GM19238 (cell line): ENCODE measurements at regions not wholly inside any gene's neighbourhood (a gene's known extent, or its start where the extent isn't known, plus 50 kb on each side); places are given as distances from the start of the nearest gene placed in this dataset.

Source experiments
- DNase-seq: peaks from one replicate; pipeline ENCODE4 v3.0.0; 2011; ENCODE audit warnings: low spot score; ENCODE audit not compliant: insufficient read length

- no peak for DNase-seq
Measured at GRCh38 chr16:86356804-86357203, 153.5 kb upstream of the FOXF1 start.

GRCh38 chr16:86357303-86357702 is 153.0 kb upstream of the FOXF1 start:
- DNase-seq = no peak

DNA sequence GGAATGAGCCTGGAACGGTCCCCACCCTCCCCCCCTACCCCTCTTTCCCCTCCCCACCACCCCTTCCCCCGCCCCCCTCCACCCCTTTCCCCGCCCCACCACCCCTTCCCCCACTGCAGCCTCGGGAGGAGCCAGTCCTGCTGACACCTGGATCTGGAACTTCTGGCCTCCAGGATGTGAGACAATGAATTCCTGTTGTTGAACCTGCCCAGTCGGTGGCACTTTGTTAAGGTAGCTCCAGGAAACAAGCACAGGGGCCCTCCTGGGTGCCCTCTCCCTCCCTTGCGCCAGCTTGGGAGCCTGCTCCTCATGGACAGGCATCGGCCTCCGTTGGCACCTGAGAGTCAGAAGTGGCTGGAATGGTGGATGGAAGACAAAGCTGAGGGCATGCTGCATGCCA is 152.4 kb upstream of the FOXF1 start:
- DNase-seq = no peak

DNA sequence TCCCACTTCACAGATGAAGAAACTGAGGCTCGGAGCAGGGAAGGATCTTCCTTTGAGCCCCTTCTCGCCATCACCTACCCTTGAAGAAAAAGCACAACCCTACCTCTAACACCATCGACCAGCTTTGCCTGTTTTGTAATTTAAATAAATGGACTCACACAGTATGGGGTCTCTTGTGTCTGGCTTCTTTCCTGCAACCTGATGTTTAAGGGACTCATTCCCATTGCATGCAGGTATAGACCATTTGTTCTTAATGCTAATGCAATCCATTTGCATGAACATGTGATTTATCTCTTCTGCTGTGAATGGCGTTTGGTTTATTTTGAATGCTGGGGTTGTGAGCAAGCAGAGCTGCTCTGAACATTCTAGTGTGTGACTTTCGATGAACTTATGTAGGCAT is 150.8 kb upstream of the FOXF1 start:
- no peak for DNase-seq

DNA sequence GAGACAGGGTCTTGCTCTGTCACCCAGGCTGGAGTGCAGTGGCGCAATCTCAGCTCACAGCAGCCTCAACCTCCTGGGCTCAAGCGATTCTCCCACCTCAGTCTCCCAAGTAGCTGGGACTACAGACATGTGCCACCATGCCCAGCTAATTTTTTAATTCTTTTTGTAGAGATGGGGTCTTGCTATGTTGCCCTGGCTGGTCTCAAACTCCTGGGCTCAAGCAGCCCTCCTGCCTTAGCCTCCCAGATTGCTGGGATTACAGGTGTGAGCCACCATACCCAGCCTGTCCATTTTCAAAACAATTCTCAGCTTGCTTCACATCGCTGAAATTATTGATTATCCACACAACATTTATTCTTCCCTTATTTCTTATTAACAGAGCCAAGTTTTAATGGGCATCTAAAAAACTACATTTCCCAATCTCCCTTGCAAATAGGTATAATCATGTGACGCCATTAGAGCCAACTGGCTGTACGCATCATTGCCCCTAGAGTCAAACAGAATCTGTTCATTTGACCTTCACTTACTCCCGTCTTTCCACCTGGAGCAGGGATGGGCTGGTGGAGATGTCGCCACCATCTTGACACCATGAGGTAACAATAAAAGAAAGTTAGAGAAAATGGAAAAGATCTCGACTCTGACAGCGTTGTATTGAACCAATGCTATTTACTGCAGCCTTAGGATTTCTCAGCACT is 148.0 kb upstream of the FOXF1 start:
- no peak for DNase-seq

DNA sequence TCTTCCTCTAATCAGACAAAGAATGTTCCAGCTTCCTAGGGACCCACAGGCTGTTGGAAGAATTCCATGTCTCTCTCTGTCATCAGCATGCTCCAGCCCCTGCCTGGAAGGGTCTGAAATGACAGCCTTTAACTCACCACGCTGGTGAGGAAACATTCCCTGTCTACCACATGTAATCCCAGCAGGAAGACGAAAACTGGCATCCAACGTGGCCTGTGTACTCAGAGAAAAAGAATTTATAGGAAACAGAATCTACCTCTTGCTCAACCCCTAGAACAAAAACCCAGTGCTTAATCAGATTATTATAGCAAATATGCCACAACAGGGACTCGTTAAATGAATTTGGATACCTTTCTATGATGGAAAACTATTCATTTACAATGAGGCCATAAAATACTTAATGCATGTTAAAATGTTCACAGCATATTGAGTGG is 147.3 kb upstream of the FOXF1 start:
- no peak for DNase-seq

DNA sequence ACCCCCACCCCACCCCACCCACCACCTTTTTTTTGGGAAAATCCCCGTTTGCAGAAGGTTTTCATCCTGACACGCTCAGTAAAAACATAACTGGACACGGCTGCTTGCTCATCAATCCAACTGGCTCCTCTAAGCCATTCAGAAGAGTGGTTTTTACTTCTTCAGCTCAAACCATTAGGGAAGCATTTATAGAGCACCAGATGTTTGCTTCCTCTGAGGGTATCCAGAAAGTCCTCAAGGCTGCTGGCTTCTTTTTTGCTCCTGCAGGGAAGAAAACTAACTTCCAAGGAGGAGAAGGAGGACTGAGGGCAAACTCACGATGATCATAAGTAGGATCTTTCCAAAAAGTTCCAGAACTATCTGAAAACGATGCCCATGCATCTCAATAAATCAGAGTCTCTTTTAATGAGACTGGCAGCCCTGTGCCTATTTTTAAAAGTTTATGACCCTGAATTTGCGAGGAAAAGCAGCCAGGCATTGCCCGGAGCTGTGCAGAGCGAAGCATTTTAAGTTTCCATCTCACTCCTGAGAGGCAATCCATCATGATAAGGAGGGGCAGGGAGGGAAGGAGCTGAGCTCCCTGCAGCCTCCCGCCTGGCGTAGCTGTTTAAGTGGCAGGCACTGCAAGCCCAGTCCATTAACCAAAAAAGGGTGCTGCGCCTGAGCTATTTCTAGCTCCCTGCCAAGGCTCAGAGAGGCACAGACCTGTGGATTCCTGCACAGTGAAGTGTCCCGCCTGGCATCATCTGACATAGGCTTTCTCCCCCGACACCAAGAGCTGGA is 146.3 kb upstream of the FOXF1 start:
- DNase-seq = no peak

DNA sequence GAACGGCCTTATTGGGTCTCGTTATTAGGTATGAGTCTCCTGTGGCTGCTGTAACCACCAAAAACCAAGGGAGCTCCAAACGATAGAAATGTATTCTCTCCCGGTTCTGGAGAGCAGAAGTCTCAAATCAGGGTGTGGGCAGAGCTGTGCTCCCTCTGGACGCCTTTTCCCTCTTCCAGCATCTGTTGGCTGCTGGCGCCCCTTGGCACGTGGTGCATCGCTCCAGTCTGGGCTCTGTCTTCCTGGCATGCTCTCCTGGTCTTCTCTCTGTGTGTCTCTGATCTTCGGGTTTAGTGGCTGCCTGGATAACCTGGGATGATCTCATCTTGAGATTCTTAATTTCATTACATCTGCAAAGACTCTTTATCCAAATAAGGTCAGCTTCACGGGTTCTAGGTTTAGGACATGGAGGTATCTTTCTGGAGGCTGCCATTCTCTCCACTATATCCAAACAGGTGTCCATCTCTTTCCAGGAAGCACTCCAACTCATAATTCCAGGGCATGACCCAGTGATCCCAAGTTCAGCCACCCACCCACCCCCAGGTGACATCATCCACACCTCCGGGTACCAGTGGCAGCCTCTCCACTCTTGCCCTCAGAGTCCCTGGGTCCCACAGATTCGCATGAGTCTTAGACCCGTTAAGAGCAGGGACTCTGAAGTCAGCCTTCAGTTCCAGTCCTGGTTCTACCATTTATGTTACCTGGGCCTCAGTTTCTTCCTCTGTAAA is 145.5 kb upstream of the FOXF1 start:
- no peak for DNase-seq

DNA sequence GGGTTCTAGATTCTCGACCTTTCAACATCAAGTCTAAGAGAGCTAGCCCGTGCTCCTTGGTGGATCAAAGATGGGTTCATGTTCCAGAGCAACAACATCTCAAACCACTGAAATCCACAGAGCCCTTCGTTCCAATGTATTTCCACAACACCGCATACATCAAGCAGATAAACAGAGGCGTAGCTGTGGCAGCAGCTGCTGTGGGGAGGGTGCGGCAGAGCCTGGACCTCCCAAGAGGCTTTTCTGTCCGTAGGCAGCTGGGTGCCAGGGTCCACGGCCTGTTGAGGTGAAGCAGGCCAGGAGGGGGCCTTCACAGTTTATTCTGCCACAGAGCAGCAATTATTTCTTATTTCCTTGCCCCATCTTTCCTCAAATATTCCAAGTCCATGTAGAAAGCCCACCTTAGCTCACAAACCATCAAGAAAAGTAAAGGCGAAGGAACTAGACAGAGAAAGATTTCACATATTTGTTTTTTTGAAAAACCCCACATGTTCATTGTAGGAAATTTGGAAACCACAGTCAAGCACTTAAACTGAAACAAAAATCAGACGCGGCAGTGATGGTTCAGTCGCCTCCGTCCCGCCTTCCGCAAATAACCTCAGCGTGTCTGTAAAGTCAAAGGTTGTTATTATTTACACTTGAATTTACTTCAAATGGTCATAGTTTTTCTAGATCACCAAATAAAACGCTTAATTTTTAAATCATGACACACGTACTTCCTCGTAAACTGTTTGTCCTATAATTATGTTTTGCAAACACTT is 144.6 kb upstream of the FOXF1 start:
- DNase-seq = no peak

DNA sequence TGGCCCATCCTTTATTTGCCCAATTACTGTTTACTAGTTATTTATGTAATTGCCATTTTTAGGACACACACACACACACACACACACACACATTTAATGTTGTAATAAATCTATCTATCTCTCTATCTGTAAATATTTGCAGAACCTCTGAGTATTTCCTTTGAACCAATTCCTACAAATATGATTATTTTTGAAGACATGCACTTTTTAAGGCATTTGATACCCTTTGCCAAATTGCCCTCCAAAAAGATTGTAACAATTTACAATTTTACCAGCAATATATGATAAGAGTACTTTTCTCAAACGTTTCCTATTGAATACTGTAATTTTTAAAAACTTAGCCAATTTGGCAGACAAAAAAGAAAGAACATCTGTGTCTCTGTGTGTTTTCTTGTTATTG is 143.8 kb upstream of the FOXF1 start:
- DNase-seq = no peak

GRCh38 chr16:86367291-86368072 is 142.8 kb upstream of the FOXF1 start:
- no peak for DNase-seq

DNA sequence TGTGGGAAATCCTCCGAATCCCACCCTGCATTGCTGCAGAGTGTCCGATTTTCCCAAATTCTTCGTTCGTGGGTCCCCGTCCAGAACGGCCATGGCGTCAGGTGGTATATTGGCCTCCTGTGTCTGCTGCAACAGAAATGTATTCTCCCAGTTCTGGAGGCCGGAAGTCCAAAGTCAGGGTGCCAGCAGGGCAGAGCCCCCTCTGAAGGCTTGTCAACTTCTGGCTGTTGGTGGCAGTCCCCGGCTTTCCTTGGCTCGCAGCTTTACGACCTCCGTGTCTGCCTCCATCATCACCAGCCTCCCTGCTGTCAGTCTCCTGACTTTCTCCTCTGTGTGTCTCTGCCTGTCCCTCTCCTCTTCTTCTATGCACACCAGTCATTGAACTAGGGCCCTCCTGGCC is 142.1 kb upstream of the FOXF1 start:
- DNase-seq = no peak

DNA sequence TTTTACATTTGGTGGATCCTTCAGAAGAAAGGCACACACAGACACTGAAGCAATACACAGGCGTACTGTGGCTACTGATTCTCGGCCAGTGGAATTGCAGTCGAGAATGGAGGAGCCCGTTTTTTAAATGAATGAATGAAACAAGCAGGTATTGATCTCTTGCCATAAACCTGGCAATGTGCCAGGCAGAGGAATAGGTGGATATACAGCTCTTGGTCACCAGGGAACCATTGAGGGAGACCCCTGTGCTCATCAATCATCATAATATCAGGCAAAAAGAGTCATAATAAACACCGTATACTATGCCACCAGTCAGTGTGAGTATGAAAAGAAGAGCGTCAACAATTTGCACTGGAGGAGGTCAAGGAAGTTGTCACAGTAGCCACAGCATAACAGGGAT is 140.3 kb upstream of the FOXF1 start:
- DNase-seq = no peak

GRCh38 chr16:86371083-86371803 is 139.1 kb upstream of the FOXF1 start:
- no peak for DNase-seq

DNA sequence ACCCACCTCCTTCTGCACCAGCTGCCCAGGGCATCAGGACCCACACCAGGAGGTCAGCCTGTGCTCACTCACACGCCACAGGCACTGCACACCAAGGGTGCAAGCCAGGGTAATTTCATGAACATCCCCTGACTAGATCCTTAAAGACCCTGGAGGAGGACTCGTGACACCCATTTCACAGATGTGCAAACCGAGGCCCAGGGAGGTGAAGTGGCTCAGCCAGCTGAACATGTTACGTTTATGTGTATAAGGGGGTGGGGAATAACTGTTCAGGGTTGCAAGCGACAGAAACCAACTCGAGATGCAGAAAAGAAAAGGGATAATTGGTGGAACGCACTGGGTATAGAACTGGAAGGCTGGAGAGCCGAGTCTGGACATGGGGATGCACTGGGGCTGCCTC is 138.1 kb upstream of the FOXF1 start:
- DNase-seq = no peak

- DNase-seq = no peak
Measured at GRCh38 chr16:86373276-86373901, 136.9 kb upstream of the FOXF1 start.

DNA sequence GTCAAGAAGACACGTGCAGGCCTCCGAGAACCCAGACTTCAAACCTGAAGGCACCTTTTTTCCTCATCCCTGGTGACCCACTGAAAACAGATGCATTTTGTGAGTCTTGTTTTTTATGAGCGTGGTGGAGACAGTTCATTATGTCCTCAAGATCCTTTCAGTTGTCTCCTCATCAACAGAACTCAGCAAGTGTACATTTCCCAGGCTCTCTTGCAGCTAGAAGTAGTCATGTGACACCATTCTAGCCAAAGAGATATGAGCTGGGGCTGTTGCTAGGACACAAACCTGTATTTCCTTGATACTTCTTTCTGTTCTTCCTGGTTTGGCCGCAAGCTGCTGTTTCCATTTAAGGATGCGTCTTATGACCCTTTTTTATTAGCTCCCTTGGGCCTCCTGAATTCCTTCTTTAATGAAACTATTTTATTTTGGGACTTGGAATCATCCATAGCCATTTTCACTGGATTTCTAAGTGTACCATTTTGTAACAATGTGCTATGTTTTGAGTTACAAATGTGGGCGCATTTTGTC is 135.7 kb upstream of the FOXF1 start:
- DNase-seq = no peak

DNA sequence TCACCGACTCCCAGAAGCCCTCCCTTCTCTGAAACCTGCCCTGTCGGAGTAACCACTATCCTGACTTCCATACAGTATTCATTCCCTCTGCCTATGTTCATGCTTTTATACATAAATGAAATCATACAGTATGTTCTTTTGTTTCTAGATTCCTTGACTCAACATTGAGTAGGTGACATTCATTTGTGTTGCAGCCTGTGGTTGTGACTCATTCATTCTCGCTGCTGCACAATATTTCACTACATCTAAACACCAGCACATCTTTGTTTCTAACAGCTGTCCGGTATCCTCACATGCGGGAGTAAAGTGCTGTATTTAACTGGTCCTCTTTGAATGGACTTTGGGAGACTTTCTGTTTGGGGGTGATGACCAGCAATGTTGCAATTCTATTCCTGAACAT is 135.0 kb upstream of the FOXF1 start:
- DNase-seq = no peak

DNA sequence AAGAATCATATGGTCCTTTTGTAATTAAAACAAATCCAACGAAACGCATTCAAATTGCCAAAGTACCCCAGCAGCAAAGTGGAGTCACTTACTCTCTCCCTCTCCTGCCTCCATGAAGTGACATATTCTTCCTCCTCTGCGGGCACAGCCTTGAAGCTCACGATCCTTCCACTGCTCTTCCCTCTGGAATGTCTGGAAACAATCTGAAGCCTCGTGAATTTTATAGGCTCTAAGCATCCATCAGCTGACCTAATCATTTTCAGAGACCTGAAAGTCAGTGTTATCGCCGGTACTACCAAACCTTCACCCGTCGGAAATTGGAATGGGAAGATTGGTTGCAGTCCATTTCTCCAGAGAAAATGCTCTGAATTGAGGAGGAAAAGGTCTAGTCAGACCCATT is 134.5 kb upstream of the FOXF1 start:
- DNase-seq = no peak

- DNase-seq = no peak
Measured at GRCh38 chr16:86376837-86377236, 133.5 kb upstream of the FOXF1 start.
